ENCODE measurements at regions not wholly inside any gene's neighbourhood (a gene's known extent, or its start where the extent isn't known, plus 50 kb on each side); places are given as distances from the start of the nearest gene placed in this dataset.
"Not testable (repeated sequence)": the region's sequence is repeated elsewhere in the genome, so short reads cannot be mapped to it uniquely, and the experiment has no call there.

DNA sequence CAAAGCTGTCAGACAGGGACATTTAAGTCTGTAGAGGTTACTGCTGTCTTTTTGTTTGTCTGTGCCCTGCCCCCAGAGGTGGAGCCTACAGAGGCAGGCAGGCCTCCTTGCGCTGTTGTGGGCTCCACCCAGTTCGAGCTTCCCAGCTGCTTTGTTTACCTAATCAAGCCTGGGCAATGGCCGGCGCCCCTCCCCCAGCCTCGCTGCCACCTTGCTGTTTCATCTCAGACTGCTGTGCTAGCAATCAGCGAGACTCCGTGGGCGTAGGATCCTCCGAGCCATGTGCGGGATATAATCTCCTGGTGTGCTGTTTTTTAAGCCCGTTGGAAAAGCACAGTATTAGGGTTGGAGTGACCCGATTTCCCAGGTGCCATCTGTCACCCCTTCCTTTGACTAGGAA, 454.2 kb upstream of the CCDC196 start:
- DNase-seq, result not testable (repeated sequence)

GRCh38 chr14:66032800-66033199, 453.4 kb upstream of the CCDC196 start:
- no peak for DNase-seq

DNA sequence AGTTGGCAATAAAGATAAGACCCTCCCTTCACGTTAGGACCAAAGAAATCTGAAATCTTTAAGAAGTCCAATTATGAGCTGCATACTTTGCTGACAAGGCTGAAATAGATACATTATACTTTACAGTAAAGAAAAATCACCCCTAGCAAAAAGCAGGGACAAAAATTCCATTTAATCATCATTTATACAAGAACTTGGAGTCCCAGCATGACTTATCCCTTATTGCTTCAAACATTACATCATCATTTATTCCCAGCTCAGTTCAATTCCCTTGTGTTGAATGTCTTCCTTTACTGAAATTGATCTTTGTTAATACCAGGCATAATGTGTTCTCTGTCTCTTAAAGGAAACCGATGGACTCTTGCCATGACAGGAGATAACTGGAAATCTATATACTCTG, 449.6 kb upstream of the CCDC196 start:
- DNase-seq, result no peak

- no peak for DNase-seq
Observed at GRCh38 chr14:66037361-66037760, 448.8 kb upstream of the CCDC196 start.

- DNase-seq, result no peak
Observed at GRCh38 chr14:66038212-66038611, 448.0 kb upstream of the CCDC196 start.

DNA sequence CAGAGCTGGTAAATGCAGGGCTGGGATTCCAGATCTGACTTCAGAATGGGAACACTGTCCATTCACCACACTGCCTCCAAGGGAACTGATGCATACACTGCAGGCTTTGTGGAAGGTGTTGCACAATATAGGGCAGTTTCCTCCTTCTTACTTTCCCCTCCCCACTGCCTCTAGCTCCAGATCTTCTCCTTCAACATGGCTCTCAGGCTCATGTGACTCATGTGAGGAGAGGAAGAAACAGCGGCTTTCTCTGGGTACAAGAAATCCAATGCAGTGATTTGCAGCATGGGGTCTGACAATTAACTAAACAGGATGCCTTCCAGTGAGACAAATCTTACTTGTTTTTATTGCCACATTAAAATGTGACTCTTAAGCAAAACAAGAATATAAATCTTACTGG, 447.6 kb upstream of the CCDC196 start:
- no peak for DNase-seq

DNA sequence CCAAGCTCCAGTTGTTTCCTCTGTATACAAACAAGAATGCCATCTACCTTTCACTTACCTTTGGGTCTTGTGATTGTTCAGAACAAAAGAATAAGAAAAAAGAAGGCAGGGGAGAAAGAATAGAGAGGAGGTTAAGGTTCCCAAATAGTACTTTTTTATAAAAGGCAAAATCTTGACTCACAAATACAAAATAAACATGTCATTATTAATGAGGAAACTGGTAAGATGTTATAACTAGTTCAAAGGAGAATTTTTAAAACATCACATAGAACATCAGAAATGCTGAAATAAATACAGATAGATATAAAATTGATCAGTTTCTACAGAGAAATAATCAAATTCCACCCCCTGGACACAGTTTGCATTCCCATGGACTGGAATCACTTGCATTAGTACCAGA, 446.7 kb upstream of the CCDC196 start:
- DNase-seq, result no peak

- no peak for DNase-seq
Observed at GRCh38 chr14:66041582-66041981, 444.6 kb upstream of the CCDC196 start.

GRCh38 chr14:66043921-66044320, 442.2 kb upstream of the CCDC196 start:
- DNase-seq, result no peak

DNA sequence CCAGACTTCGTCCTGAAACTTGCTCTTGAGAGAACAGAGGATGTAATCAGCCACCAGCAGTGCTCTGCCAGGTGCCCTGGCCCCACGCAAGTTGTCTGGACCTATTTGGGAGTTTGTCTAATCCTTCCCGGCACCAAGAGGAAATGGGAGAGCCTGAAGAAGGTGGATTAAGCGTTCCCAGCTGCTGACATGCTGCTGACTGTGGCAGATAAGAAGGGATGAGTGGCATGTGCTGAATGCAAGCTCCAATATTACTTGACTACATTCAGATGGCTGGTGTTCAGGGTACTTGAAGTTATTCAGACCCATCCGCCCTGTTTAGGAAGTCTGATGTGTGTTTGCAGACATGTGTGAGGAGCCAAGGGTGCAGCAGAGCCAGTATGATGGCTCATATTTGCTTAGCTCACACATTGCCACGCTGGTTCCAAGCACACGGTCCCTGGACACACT, 440.6 kb upstream of the CCDC196 start:
- no peak for DNase-seq

DNA sequence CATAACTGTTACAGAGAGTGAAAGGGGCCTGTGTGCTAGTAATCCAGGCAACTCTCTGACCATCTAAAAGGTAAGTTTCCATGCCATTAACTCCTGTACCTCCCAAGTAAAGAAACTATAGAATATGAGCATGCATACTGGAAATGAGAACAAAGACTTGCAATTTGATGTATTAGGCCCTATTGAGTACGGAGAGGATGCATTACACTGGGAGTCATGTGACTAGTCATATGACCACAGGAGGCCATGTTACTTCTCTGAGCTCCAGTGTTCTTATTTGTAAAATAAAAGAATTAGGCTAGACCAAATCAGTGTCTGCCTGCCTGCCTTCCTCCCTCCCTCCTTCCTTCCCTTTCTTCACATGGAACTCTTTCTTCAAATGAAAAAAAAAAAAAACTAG, 440.1 kb upstream of the CCDC196 start:
- no peak for DNase-seq

GRCh38 chr14:66046591-66046990, 439.6 kb upstream of the CCDC196 start:
- DNase-seq, result no peak

- DNase-seq, result no peak
Observed at GRCh38 chr14:66056268-66056907, 429.8 kb upstream of the CCDC196 start.

DNA sequence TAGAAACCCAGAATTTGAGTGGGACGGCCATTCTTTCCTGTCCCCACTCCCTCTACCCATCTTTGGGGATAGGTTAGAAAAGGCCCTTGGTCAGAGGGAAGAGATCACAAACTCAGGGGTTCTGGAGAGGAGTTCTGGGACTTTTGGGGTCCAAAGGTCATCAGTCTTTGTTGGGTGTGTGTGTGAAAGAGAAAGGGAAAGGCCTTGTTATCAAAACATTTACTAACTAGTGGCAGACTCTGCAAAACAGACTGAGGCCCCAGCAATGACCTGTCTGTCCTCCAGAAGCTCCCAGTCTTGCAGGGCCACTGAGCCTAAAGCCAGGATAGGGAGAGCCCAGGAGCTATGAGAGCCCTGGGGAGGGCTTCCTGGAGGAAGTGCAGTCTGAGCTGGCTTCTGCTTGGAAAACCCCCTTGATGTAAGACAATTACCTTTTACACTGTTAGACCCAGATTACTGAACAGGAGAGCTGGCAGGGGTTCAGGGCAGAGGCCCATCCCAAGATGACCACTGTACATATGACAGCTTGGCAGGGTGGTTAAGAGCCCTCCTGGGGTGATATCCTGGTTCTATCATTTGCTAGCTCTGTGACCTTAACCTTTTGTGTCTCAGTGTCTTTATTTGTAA, 429.1 kb upstream of the CCDC196 start:
- DNase-seq, result no peak

DNA sequence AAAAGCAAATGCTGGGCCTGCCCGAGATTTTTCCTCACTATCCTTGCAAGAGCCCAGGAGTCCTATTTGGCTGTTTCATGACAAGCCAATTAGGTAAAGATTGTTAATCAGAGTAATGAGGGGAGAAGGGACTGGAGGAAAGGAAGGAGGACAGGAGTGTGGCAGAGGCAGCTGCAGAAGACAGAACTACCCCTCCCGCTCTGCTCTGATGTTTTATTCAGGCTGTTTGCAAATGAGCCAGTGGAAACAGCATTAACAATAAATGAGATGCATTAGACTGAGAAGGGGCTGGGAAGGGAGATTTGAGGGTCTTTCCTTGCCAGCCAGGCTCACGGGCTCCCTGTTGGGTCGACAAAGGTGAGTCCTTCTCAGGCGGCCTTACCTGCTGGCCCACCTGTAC, 421.0 kb upstream of the CCDC196 start:
- DNase-seq, result no peak

GRCh38 chr14:66066981-66067776, 419.0 kb upstream of the CCDC196 start:
- no peak for DNase-seq

DNA sequence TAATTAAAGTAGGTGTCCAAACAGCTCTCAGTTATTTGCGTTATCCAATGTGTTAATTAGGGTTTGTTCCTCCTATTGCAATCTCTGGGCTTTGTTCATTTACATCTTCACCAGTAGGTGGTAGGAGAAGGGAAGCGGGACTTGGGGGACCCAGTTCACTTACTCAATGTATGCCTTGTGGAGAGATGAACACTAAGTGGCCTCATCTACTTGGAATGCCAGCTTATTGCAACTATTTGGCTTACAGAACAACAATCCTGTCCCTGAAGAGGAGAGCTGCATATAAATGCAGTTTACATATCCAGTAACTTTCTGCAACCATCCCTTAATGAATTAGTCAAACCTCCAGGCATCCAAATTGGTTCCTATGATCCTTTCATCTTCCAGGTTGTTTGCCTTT, 417.1 kb upstream of the CCDC196 start:
- DNase-seq, result no peak

GRCh38 chr14:66069830-66070541, 416.2 kb upstream of the CCDC196 start:
- no peak for DNase-seq

DNA sequence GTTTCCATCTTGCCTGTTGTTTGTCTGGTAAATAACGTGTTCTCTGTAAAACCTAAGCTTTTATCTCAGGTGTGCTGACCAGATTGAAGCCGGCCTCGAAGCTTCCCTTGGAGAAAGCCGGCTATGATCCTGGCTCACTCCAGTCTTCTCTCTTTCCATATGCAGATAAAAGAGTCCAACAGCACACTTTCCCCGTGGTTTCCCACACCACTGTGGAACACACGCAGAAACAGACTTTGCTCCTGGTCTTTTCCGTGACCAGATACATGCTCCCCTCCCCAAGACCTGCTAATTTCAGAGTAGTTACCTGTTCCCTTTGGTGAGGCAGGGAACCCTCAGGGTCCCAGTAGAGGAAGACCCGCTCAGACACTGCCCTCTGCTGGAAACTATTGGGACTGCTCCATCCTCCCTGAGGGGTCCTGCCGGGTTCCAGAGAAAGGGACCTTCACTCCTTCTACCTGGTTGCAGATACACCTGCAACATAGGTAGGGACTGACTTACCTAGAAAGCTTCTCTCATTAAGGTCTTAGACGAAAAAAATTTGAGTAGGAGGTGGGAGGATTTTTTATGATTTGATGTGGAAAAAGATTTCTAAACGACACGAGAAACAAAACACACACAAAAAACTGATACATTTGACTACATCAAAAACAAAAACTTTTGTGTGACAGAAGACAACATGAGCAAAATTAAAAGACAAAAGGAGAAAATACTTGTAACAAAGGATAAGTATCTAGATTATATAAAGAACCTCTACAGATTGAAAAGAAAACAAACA, 415.4 kb upstream of the CCDC196 start:
- DNase-seq, result no peak

DNA sequence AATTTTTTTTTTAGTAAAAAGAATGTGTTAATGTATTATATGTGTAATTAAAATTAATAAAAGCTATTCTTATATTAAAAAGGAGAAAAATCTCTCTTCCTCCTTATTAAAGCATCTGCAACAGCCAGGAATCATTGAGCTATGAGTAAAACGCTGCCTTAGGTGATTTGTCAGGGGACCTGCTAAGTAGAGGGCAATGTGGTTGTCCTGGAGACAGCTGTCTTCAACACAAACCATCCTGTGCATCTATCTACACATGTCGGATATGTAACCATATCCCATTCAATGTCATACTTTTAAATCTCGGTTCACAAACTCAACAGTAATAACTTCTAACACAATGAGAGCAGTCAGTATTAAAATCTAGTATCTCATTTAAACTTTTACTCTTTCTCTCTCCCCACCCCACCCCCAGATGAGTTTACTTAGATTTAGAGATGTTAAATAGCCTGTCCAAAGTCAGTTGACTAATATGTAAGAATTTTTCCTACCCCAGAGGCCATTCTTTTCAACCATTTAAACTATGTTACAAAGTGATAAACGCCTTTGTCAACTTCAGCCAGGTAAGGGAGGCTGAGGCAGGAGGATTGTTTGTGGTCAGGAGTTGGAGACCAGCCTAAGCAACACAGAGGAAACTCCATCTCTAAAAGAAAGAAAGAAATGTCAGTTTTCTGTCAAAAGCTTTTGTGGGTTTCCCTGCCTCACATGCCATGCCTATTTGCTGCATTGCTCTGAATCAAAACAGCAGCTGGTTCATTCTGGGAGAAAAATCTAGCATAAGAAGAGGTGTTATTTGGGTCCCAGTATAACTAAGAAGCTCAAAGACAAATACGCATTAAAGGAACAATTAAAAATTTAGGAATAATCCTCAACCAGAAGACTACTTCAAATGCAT, 413.7 kb upstream of the CCDC196 start:
- DNase-seq, result no peak

DNA sequence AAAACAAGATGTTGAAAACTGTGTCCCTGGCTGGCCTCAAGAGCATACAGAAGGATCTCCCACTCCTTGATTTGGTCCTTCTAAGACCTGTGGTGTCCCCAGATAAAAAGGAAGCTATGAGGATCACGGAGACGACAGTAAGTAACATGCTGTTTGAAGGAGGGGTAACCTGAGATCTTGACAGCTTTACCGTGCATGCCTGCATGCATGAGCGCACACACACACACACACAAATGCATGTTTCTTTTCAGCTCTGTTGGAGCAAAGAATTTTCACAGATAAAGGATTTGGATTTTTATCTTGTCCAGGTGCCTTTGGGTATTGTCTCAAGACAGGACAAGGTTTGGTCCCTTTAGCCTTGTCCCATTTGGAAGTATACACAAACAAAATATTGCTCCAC, 411.6 kb upstream of the CCDC196 start:
- no peak for DNase-seq

DNA sequence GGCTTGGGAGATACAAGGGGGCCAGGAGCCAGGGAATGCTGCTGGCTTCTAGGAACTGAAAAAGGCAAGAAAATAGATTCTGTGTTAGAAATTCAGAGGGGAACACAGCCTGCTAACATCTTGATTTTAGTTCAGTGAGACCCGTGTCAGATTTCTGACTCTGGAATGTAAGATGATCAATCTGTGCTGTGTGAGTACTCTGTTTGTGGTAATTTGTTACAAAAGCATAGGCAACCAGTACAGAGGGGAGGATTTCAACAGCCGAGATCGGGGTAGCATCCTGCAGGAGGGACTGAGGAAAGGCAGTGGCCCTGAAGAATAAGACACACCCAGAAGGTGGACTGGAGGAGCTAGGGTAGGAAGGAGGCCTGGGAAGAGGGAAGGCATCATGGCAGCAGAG, 410.0 kb upstream of the CCDC196 start:
- DNase-seq, result no peak
